Activated CD4-positive, alpha-beta memory T cell treated with anti-CD3 and anti-CD28 coated beads for 36 hours (primary cell): ENCODE measurements at regions not wholly inside any gene's neighbourhood (a gene's known extent, or its start where the extent isn't known, plus 50 kb on each side); places are given as distances from the start of the nearest gene placed in this dataset.

Experiments used
- CTCF ChIA-PET: fragments of 350-600 bp; sonication (Branson Sonifier 250); formaldehyde crosslinking; loops from one replicate; lab custom pipeline; 2021; ENCODE audit warnings: antibody characterized with exemption, inconsistent platforms; lab: Charles Lee
- POLR2A ChIA-PET: fragments of 350-600 bp; sonication (Branson Sonifier 250); formaldehyde crosslinking; loops from one replicate; lab custom pipeline; 2021; ENCODE audit warnings: antibody characterized with exemption; lab: Charles Lee
- DNase-seq: peaks from one replicate; pipeline ENCODE4 v3.0.0-alpha.2; 2020
- H3K27ac Mint-ChIP-seq: one replicate; pipeline ENCODE4 v1.8.0; 2021; ENCODE audit warnings: mixed read lengths
- H3K27me3 Mint-ChIP-seq: one replicate; pipeline ENCODE4 v1.8.0; 2021; ENCODE audit warnings: mixed read lengths
- H3K36me3 Mint-ChIP-seq: one replicate; pipeline ENCODE4 v1.8.0; 2021; ENCODE audit warnings: mixed read lengths
- H3K4me1 Mint-ChIP-seq: one replicate; pipeline ENCODE4 v1.8.0; 2021; ENCODE audit warnings: low read depth, mixed read lengths
- H3K4me3 Mint-ChIP-seq: one replicate; pipeline ENCODE4 v1.8.0; 2021; ENCODE audit warnings: mild to moderate bottlenecking, mixed read lengths
- H3K9me3 Mint-ChIP-seq: one replicate; pipeline ENCODE4 v1.8.0; 2021; ENCODE audit warnings: mixed read lengths
- intact Hi-C: fragments of 100-400 bp; cut with micrococcal nuclease; formaldehyde crosslinking; loops from one replicate; pipeline ENCODE4 v1.15.1; 2023

GRCh38 chr3:72187131-72187530 lies 402.2 kb upstream of the PROK2 start:
- CTCF ChIA-PET: interaction anchor here (1.3 kb wide), 1 partner anchor 14 kb away, joined by 3 read pairs; no protein-coding TSS in a partner anchor
- intact Hi-C loops: no loop called here
- DNase-seq: no peak

GRCh38 chr3:72186400-72186855 lies 401.5 kb upstream of the PROK2 start:
- intact Hi-C loops: no loop called here
- Mint-ChIP-seq H3K27ac (no peak overlapping the region), H3K27me3 (peaks cover 6% of the 10 kb centered on the region), H3K4me1 (peaks cover 9% of the 10 kb centered on the region), H3K9me3 (no peaks in the 10 kb centered on the region), H3K36me3 (no peaks in the 10 kb centered on the region), H3K4me3 (no peak overlapping the region)
- DNase-seq: no peak
- POLR2A ChIA-PET: no interaction called here
- CTCF ChIA-PET: interaction anchor here (1.3 kb wide), 1 partner anchor 14 kb away, joined by 3 read pairs; no protein-coding TSS in a partner anchor

More at GRCh38 chr3:72187131-72187530, 402.2 kb upstream of the PROK2 start:
- POLR2A ChIA-PET: no interaction called here
- Mint-ChIP-seq H3K4me3 (no peak overlapping the region), H3K27ac (no peak overlapping the region), H3K4me1 (peaks cover 9% of the 10 kb centered on the region), H3K27me3 (peaks cover 3% of the 10 kb centered on the region), H3K36me3 (no peaks in the 10 kb centered on the region), H3K9me3 (no peaks in the 10 kb centered on the region)

- H3K9me3 Mint-ChIP-seq: no peaks in the 10 kb centered on the region
- no peaks in the 10 kb centered on the region for H3K36me3 Mint-ChIP-seq
- H3K4me1 Mint-ChIP-seq: peaks cover 9% of the 10 kb centered on the region
- no peak overlapping the region for H3K4me3 Mint-ChIP-seq
- peak; percentile 61 for DNase-seq
- ChIA-PET POLR2A (no interaction called here), CTCF (interaction anchor here (1.3 kb wide), 1 partner anchor 13 kb away, joined by 3 read pairs; no protein-coding TSS in a partner anchor)
- intact Hi-C loops: no loop called here
- no peak overlapping the region for H3K27ac Mint-ChIP-seq
- H3K27me3 Mint-ChIP-seq: peaks cover 9% of the 10 kb centered on the region
Measured at GRCh38 chr3:72185549-72186399, 400.8 kb upstream of the PROK2 start.

- H3K36me3 Mint-ChIP-seq: no peaks in the 10 kb centered on the region
Measured at GRCh38 chr3:72183489-72183888, 398.5 kb upstream of the PROK2 start.

GRCh38 chr3:72182206-72182605 lies 397.3 kb upstream of the PROK2 start:
- Mint-ChIP-seq H3K4me1 (peaks cover 12% of the 10 kb centered on the region), H3K4me3 (no peak overlapping the region), H3K9me3 (no peaks in the 10 kb centered on the region), H3K36me3 (no peaks in the 10 kb centered on the region), H3K27me3 (peaks cover 16% of the 10 kb centered on the region), H3K27ac (no peak overlapping the region)
- no peak for DNase-seq
- intact Hi-C loops: no loop called here
- ChIA-PET POLR2A (no interaction called here), CTCF (no interaction called here)

More at GRCh38 chr3:72183489-72183888, 398.5 kb upstream of the PROK2 start:
- H3K4me3 Mint-ChIP-seq: no peak overlapping the region
- DNase-seq: no peak
- peaks cover 9% of the 10 kb centered on the region for H3K4me1 Mint-ChIP-seq
- H3K27me3 Mint-ChIP-seq: peaks cover 16% of the 10 kb centered on the region
- intact Hi-C loops: no loop called here
- no peaks in the 10 kb centered on the region for H3K9me3 Mint-ChIP-seq
- POLR2A ChIA-PET: no interaction called here
- CTCF ChIA-PET: no interaction called here
- H3K27ac Mint-ChIP-seq: no peak overlapping the region

GRCh38 chr3:72181251-72181650 lies 396.3 kb upstream of the PROK2 start:
- POLR2A ChIA-PET: no interaction called here
- Mint-ChIP-seq H3K27me3 (peaks cover 22% of the 10 kb centered on the region), H3K36me3 (no peaks in the 10 kb centered on the region), H3K27ac (no peak overlapping the region), H3K4me1 (peaks cover 8% of the 10 kb centered on the region), H3K4me3 (no peak overlapping the region), H3K9me3 (no peaks in the 10 kb centered on the region)
- intact Hi-C loops: no loop called here
- DNase-seq: no peak
- CTCF ChIA-PET: no interaction called here

- ChIA-PET POLR2A (no interaction called here), CTCF (no interaction called here)
- H3K27me3 Mint-ChIP-seq: peaks cover 30% of the 10 kb centered on the region
Measured at GRCh38 chr3:72180405-72180804, 395.5 kb upstream of the PROK2 start.

GRCh38 chr3:72179107-72179464 lies 394.1 kb upstream of the PROK2 start:
- intact Hi-C loops: no loop called here
- no peak overlapping the region for H3K27ac Mint-ChIP-seq
- ChIA-PET CTCF (no interaction called here), POLR2A (no interaction called here)
- no peaks in the 10 kb centered on the region for H3K9me3 Mint-ChIP-seq
- no peak overlapping the region for H3K4me3 Mint-ChIP-seq
- peaks cover 5% of the 10 kb centered on the region for H3K4me1 Mint-ChIP-seq
- H3K36me3 Mint-ChIP-seq: no peaks in the 10 kb centered on the region
- peaks cover 34% of the 10 kb centered on the region for H3K27me3 Mint-ChIP-seq
- no peak for DNase-seq

More at GRCh38 chr3:72180405-72180804, 395.5 kb upstream of the PROK2 start:
- no peak for DNase-seq
- Mint-ChIP-seq H3K27ac (no peak overlapping the region), H3K9me3 (no peaks in the 10 kb centered on the region), H3K36me3 (no peaks in the 10 kb centered on the region), H3K4me1 (peaks cover 5% of the 10 kb centered on the region), H3K4me3 (no peak overlapping the region)
- intact Hi-C loops: no loop called here

GRCh38 chr3:72178463-72179106 lies 393.6 kb upstream of the PROK2 start:
- peaks cover 5% of the 10 kb centered on the region for H3K4me1 Mint-ChIP-seq
- no peaks in the 10 kb centered on the region for H3K36me3 Mint-ChIP-seq
- H3K4me3 Mint-ChIP-seq: no peak overlapping the region
- intact Hi-C loops: no loop called here
- ChIA-PET CTCF (no interaction called here), POLR2A (no interaction called here)
- peaks cover 34% of the 10 kb centered on the region for H3K27me3 Mint-ChIP-seq
- no peak for DNase-seq
- H3K9me3 Mint-ChIP-seq: no peaks in the 10 kb centered on the region
- no peak overlapping the region for H3K27ac Mint-ChIP-seq

- intact Hi-C loops: no loop called here
- Mint-ChIP-seq H3K9me3 (no peaks in the 10 kb centered on the region), H3K4me3 (no peak overlapping the region), H3K4me1 (peaks cover 5% of the 10 kb centered on the region), H3K36me3 (no peaks in the 10 kb centered on the region), H3K27ac (no peak overlapping the region), H3K27me3 (peaks cover 39% of the 10 kb centered on the region)
- POLR2A ChIA-PET: no interaction called here
- CTCF ChIA-PET: no interaction called here
- DNase-seq: peak; percentile 20
Measured at GRCh38 chr3:72177075-72178050, 392.4 kb upstream of the PROK2 start.

- no peak for DNase-seq
- peaks cover 5% of the 10 kb centered on the region for H3K4me1 Mint-ChIP-seq
- H3K27ac Mint-ChIP-seq: no peak overlapping the region
- ChIA-PET CTCF (no interaction called here), POLR2A (no interaction called here)
- H3K27me3 Mint-ChIP-seq: peaks cover 38% of the 10 kb centered on the region
- no peaks in the 10 kb centered on the region for H3K36me3 Mint-ChIP-seq
- H3K4me3 Mint-ChIP-seq: no peak overlapping the region
- H3K9me3 Mint-ChIP-seq: no peaks in the 10 kb centered on the region
- intact Hi-C loops: no loop called here
Measured at GRCh38 chr3:72176537-72177041, 391.6 kb upstream of the PROK2 start.
